Stimulated activated CD4-positive, alpha-beta T cell treated with anti-CD3 and anti-CD28 coated beads, Interleukin-15, amount 100 ng/mL, for 24 hours (primary cell): ENCODE measurements at regions not wholly inside any gene's neighbourhood (a gene's known extent, or its start where the extent isn't known, plus 50 kb on each side); places are given as distances from the start of the nearest gene placed in this dataset.
"Not testable (repeated sequence)": the region's sequence is repeated elsewhere in the genome, so short reads cannot be mapped to it uniquely, and the experiment has no call there.

Source experiments
- DNase-seq: peaks from one replicate; pipeline ENCODE4 v3.0.0-alpha.2; 2020

DNA sequence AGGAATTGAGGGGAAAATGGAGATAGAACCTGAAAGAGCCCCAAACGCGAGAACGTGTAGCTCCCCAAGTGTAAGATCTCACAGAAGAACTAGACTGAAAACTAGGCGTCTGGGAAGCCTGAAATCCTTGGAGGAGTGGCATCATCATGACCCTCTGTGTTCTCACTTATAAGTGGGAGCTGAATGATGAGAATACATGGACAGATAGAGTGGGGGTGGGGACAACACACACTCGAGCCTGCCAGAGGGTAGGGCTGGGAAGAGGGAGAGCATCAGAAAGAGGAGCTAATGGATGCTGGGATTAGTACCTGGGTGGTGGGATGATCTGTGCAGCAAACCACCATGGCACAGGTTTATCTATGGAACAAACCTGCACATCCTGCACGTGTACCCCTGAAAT, 258.7 kb upstream of the NOTCH2NLA start:
- not testable (repeated sequence) for DNase-seq

DNA sequence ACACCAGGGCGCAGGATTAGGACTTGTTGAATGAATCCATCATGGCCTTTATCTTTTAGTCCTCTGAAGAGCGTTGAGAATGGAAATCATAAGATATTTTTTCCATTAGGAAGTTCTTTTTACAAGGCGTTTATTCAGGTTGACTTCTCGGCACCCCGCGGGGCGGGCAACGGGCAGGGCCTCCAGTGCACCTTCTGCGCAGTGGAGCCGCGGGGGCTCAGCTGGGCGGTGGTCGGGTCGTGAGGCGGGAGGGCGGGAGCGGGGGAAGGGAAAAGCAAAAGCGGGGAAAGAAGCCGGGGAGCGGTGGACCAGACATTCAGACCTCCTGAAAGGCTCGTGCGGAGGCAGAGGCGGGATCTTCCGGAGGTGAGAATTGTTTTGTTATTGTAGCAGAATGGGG, 258.3 kb upstream of the NOTCH2NLA start:
- DNase-seq, result not testable (repeated sequence)

- not testable (repeated sequence) for DNase-seq
Observed at GRCh38 chr1:146486300-146487014, 257.6 kb upstream of the NOTCH2NLA start.

DNA sequence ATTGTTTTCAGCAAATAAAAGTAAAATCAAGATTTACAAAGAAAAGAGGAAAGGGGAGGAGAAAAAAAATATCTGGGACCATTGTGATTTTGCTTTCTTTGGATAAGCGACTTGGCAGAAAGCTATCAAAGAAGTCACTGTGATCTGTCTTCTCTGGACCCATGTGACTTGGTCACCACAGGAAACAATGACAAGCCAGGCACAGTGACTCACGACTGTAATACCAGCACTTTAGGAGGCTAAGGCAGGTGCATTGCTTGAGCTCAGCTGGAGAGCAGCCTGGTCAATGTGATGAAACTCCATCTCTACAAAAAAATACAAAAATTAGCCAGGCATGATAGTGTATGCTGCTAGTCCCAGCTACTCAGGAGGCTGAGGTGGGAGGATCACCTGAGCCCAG, 255.4 kb upstream of the NOTCH2NLA start:
- not testable (repeated sequence) for DNase-seq

DNA sequence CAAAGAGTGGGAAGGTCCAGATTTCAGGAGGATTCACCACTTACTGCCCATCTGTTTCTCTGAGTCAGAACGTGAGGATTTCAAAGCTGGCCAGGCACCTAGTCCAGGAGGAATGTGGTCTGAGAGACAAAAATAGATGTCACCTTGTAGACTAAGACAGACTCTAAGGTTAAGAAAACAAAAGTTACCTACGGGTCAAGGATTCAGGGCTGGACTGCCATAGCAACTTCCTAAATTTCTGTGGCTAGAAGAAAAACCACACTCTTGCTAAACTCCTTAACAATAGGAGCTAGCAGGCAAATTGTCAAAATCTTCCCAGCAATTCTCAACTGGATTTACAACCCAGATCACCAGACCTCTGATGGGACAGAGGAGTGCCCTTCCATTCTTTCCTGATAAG, 250.4 kb upstream of the NOTCH2NLA start:
- DNase-seq, result not testable (repeated sequence)

DNA sequence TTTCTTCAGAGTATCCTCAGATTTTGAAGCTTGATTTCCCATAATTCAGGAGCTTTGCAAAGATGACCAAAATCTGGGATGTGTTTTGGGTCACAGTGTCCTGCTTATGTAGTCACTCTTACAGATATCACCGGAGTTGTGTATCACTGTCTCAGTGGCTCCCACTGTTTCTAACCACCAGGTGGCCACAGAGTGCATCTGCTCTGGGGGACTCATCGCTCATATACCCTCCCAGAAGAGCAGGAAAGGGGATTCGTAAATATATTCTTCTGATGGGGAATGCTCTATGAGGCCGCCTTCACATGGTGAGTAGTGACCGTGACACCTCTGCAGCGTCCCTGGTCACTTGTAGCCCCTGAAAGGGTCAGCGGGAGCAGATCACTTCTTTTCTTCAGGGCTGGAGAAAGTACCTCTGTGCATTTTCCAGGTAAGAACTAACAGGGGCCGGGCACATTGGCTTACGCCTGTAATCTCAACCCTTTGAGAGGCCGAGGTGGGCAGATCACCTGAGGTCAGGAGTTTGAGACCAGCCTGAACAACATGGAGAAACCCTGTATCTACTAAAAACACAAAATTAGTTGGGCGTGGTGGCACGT, 249.4 kb upstream of the NOTCH2NLA start:
- DNase-seq, result peak; percentile 17

DNA sequence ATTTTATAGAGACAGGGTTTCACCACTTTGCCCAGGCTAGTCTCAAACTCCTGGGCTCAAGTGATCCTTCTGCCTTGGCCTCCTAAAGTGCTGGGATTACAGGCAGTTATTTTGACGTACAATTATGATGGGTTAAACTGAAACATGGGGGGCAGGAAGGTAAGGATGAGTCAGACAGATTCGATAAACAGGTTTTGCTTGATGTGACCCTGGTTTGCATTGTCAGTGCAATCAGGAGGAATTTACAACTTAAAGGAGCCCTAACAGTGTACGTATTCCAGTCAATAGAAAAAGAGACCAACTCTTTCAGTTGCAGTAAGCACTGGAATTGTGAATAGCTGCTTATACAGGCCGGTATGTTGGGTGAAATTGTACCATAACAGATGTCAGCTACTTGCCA, 246.3 kb upstream of the NOTCH2NLA start:
- not testable (repeated sequence) for DNase-seq

DNA sequence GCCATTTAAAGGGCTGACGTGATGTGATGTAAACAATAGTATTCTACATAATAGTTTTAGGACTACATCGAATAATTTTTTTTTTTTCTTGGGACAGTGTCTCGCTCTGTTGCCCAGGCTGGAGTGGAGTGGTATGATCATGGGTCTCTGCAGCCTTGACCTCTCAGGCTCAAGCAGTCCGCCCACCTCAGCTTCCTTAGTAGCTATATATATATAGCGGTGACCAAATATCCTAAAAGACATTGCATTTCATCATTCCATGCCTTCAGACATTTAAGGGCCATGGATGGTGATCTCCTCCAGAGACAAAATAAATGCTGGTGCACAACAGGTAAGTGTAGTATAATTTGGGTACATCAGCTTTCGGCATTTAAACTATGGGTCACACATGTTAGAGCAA, 245.4 kb upstream of the NOTCH2NLA start:
- not testable (repeated sequence) for DNase-seq

DNA sequence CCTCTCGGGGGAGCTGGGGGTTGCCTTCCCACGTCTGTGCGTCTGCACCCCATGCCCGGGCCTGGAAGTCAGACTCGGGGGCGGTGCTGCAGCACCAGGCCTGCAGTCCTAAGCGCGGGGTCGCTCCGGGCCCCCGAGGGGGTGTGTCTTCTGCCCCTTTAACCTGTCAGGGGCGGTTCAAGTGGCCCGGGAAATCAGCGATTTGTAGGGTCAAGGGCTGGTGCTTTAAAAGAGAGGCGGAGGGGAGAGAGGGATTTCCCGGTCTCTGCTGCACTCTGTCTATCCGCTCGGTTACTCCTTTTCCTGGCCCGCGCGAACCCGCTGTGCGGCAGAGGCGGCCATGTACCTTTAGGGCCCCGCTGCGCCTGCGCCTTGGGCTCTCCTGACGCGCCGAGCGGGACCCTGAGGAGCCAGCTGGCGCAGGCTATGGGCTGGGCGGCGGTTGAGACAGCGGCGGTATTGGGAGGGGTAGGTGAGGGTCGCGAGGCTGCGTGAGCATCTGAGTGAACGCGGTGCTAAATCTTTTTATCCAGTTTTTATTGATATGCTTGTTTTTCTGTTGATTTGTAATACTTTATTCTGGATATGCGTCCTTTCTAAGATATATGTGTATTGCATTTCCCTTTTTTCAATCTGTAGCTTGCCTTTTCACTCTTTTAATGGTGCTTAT, 243.5 kb upstream of the NOTCH2NLA start:
- DNase-seq, result peak; percentile 84

GRCh38 chr1:146459939-146460338, 231.1 kb upstream of the NOTCH2NLA start:
- not testable (repeated sequence) for DNase-seq

DNA sequence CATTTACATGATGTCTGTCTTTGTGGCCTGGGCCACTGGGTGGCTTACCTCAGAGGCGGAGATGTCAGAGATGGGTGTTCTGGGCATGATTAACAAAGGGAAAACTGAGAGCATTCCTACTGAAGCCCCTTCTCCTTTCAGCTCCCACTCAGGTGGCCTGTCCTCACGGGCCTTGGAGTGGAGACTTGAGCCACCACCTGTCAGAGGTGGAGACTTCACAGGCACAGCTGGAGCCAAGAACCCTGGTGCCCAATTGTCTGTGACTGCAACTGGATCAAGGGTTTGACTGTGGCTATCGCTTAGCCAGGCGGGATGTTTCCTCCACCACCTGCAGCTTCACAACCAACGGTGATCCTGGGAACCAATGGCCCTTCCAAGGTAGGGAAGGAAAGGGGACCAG, 230.5 kb upstream of the NOTCH2NLA start:
- DNase-seq, result not testable (repeated sequence)

DNA sequence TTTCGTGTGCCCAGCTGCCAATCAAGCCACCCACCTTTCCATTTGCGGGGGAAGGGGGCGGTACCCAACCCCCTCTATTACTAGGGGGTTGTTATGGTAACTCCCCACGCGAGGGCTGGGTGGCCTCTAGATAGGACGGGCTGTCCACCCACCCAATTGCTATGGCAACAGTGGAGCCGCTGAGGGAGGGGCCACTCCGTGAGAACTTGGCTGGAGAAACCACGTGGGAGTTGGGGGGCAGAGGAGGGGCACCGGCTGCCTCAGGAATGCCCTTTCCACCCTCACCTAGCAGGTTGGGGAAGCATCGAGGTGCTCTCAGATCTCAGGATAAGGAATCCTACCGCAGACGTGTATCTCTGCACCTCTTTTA, 220.0 kb upstream of the NOTCH2NLA start:
- DNase-seq, result not testable (repeated sequence)

GRCh38 chr1:146448212-146448876, 219.5 kb upstream of the NOTCH2NLA start:
- peak; percentile 65 for DNase-seq

DNA sequence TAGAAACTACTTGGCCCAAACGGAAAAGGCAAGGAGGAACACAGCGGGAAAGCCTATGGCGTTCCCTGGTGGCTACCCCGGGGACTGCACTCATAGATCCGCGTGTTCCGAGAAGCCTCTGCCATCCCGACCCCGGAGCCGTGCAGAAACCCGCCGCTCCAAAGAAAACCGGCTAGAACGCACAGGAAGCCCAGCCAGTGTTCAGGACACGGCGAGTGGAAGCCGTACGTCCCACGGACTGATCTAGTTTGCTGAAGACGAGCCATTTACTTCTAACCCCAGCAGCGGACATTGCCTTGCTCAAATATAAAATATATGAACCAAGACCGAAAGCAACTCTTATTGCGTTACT, 215.0 kb upstream of the NOTCH2NLA start:
- DNase-seq, result peak; percentile 29

DNA sequence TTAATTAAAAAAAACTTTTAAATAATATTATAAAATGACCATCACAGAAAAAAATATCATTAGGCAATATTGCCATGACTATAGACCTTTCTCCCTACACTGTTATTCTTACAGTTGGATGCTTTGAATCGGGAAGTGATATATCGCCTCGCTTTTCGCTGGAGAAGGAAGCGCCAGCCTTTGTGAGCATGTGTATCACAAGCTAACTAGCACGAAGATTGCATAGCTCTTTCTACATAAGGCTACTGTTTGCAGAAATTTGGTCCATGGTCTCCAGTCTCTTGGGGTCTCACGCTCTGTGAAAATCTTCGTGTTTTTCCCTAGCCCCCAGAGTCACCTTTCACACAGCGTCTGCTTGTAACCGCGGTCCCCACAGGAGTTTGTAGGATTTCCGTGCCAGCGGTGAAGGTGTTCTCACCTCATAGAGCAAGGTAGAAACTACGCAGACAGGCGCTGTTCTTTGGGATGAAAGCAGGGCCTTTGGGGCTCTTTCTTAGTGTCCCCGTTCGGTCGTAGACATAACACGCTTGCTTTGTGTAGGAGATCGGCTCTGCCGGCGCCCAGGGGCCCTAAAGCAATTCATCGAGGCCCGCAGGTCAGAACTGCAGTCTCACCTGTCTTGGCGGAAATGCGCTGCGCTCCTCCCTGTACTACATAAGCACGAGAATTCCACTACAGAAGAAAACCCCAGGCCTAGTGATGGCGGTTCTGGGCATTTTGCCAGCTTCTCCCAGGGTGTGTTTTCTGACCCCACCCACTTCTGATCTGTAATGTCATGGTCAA, 214.5 kb upstream of the NOTCH2NLA start:
- DNase-seq, result not testable (repeated sequence)

GRCh38 chr1:146438543-146438942, 209.7 kb upstream of the NOTCH2NLA start:
- DNase-seq, result not testable (repeated sequence)

GRCh38 chr1:146416642-146417041, 187.8 kb upstream of the NOTCH2NLA start:
- not testable (repeated sequence) for DNase-seq

DNA sequence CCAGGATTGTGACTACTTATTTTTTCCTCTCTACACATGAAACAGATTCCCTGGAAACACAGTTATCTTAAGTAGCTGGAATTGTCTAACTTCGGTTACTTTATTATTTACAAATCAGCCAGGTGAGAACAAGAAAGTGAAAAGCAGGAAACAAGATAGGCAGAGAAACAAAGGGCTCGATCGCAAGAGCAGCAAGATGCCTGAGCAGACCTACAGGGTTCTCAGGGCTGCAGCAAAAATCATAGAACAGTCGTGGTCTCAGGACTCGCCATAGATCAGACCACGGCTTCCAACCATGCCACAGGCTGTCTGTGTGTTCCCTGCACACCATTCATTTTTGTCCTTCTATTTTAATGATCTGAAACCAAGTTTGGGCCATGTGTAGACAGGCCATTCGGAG, 186.2 kb upstream of the NOTCH2NLA start:
- not testable (repeated sequence) for DNase-seq

- DNase-seq, result not testable (repeated sequence)
Observed at GRCh38 chr1:146413911-146414310, 185.1 kb upstream of the NOTCH2NLA start.

DNA sequence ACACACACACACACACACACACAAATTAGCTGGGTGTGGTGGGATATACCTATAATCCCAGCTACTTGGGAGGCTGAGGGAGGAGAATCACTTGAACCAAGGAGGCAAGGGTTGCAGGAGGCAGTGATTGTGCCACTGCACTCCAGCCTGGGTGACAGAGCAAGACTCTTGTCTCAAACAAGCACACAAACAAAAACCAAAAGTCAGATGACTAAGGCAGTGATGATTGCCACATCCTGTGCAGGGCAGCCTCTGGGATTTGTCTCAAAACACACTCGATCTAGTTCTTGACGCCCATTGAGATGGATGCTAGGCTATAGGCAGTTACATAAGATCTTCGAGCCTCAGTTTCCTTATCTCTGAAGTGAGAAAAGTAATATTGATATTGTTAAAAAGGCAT, 183.1 kb upstream of the NOTCH2NLA start:
- not testable (repeated sequence) for DNase-seq

DNA sequence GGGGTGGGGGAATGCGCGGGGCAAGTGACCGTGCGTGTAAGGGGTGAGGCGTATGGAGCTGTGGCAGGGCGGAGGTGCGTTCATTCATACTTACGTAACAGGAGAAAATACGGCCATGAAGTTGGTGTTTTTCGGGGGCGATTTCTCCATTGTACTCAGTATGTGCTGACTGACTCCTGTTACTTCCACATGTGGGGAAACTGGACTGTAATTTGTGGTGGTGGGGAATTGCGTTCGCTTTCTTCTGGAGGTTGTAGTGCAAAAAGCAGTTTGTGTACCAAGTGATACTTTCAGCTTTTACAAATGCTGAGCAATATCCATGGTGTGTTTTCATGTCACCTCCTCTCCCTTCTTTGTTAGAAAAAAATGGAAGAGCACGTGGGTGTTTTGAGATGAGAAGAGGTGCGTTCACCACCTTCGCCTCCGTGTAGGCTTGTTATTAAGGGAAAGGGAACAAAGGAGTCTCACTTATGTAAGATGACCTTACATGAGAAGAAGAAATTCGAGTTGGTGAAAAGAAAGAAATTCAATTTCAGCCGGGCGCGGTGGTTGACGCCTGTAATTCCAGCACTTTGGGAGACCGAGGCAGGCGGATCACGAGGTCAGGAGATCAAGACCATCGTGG, 181.1 kb upstream of the NOTCH2NLA start:
- not testable (repeated sequence) for DNase-seq

DNA sequence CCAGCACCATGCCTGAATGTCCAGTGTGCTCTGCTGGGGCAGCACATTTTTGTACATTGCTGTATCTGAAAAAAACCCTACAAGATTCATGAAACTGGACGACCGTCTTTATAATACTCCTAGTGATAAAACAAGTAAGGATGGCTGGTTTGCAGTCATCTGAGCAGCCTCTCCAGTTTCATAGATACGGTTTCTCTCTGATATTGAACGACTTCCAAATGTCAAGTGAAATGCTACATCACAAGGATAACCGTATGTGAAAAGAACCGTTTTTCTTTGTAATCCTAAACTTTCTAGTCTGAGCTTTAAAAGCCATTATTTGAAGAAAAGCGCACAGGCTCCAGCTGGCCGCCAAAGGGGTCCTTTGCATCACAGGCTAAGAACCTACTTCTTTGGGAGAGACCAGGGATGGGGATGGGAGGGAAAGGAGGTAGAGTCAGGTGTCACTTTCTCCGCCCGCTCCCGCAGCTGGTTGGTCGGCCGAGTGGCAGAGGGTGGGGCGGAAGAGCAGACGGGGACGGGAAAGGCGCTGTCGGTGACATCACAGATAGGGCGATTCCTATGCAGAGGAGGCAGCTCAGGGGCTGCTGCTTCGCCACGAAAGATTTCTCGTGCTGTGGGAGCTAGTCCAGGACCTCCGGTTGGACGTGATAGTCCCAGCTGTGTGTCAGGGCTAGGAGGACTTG, 180.4 kb upstream of the NOTCH2NLA start:
- not testable (repeated sequence) for DNase-seq
